ENCODE measurements at regions not wholly inside any gene's neighbourhood (a gene's known extent, or its start where the extent isn't known, plus 50 kb on each side); places are given as distances from the start of the nearest gene placed in this dataset.

DNA sequence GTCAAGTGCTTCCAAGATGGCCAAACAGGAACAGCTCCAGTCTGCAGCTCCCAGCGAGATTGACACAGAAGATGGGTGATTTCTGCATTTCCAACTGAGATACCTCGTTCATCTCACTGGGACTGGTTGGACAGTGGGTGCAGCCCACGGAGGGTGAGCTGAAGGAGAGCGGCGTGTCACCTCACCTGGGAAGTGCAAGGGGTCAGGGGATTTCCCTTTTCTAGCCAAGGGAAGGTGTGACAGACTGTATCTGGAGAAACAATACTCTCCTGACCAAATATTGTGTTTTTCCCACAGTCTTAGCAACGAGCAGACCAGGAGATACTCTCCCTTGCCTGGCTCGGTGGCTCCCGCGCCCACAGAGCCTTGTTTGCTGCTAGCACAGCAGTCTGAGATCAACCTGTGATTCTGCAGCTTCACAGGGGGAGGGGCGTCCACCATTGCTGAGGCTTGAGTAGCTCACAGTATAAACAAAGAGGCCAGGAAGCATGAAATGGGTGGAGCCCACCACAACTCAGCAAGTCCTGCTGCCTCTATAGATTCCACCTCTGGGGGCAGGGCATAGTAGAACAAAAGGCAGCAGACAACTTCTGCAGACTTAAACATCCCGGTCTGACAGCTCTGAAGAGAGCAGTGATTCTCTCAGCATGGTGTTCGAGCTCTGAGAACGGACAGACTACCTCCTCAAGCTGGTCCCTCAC, 293.5 kb upstream of the SUCLG2 start:
- CTCF ChIA-PET: no interaction called here
- Histone ChIP-seq H3K4me2 (ENCODE audit: insufficient read depth, low read length) (no peak overlapping the region), H4K20me1 (replicated peaks; ENCODE audit: control insufficient read depth, extremely low read depth, insufficient read depth, low read length) (no peaks in the 10 kb centered on the region), H3K27me3 (ENCODE audit: control insufficient read depth in 2 of 2, insufficient read depth in 2 of 2, low read length in 2 of 2) (no peaks in the 10 kb centered on the region), H3K4me3 (replicated peaks in 1 of 3; ENCODE audit: insufficient read depth in 1 of 3, low read depth in 1 of 3, low read length in 3 of 3) (no peak overlapping the region), H3K9me1 (replicated peaks; ENCODE audit: control insufficient read depth, extremely low read depth, insufficient read depth, low read length) (no peaks in the 10 kb centered on the region), H3K4me1 (ENCODE audit: control insufficient read depth, extremely low read depth, insufficient read depth, low read length) (no peaks in the 10 kb centered on the region), H3K36me3 (ENCODE audit: control insufficient read depth in 2 of 2, extremely low read depth in 1 of 2, insufficient read depth in 2 of 2, low read length in 2 of 2) (no peaks in the 10 kb centered on the region), H3K9me3 (replicated peaks; ENCODE audit: control insufficient read depth, insufficient read depth, low read length) (no peaks in the 10 kb centered on the region), H3K9ac (replicated peaks; ENCODE audit: extremely low read depth, insufficient read depth, low read length) (no peak overlapping the region), H2AFZ (ENCODE audit: low read depth, low read length) (no peak overlapping the region), H3K27ac (ENCODE audit: insufficient read depth, low read depth, low read length) (no peak overlapping the region), H3K79me2 (ENCODE audit: control insufficient read depth, insufficient read depth, low read length) (no peaks in the 10 kb centered on the region)
- POLR2A ChIA-PET: no interaction called here
- dilution Hi-C loops (cut with MboI; ENCODE audit: extremely low pct_ligation_motif_present, low sequenced_read_pairs): no loop called here
- intact Hi-C loops (cut with micrococcal nuclease): no loop called here
- BruUV-seq (replicated peaks): no TSS peak
- no peak for FAIRE-seq
- no peak for TF ChIP-seq EZH2 (IDR thresholded peaks at IDR 0.05; ENCODE audit: borderline replicate concordance, low read depth, low read length, severe bottlenecking)
- TF ChIP-seq GATA2 (IDR thresholded peaks at IDR 0.05; ENCODE audit: insufficient read depth, insufficient read length, low read depth, low read length): no peak
- TF ChIP-seq POLR2A (IDR thresholded peaks at IDR 0.05; ENCODE audit: low read depth, low read length): no peak
- TF ChIP-seq POLR2AphosphoS5 (IDR thresholded peaks at IDR 0.05; ENCODE audit: insufficient read depth, low read depth, low read length): no peak
- TF ChIP-seq JUN (IDR thresholded peaks at IDR 0.05; ENCODE audit: borderline replicate concordance, insufficient read depth, insufficient read length, low read depth): no peak
- no peak for TF ChIP-seq FOS (IDR thresholded peaks at IDR 0.05; ENCODE audit: borderline replicate concordance, insufficient read depth, low read length)
- TF ChIP-seq MYC (IDR thresholded peaks at IDR 0.05; ENCODE audit: low read depth, low read length): no peak
- TF ChIP-seq, protein P1, sequence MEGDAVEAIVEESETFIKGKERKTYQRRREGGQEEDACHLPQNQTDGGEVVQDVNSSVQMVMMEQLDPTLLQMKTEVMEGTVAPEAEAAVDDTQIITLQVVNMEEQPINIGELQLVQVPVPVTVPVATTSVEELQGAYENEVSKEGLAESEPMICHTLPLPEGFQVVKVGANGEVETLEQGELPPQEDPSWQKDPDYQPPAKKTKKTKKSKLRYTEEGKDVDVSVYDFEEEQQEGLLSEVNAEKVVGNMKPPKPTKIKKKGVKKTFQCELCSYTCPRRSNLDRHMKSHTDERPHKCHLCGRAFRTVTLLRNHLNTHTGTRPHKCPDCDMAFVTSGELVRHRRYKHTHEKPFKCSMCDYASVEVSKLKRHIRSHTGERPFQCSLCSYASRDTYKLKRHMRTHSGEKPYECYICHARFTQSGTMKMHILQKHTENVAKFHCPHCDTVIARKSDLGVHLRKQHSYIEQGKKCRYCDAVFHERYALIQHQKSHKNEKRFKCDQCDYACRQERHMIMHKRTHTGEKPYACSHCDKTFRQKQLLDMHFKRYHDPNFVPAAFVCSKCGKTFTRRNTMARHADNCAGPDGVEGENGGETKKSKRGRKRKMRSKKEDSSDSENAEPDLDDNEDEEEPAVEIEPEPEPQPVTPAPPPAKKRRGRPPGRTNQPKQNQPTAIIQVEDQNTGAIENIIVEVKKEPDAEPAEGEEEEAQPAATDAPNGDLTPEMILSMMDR (IDR thresholded peaks at IDR 0.05; ENCODE audit: extremely low read depth in 1 of 2, insufficient read depth in 1 of 2, low read depth in 1 of 2, low read length in 2 of 2): no peak
- TF ChIP-seq, protein P2, sequence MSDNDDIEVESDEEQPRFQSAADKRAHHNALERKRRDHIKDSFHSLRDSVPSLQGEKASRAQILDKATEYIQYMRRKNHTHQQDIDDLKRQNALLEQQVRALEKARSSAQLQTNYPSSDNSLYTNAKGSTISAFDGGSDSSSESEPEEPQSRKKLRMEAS (IDR thresholded peaks at IDR 0.05; ENCODE audit: insufficient read depth, insufficient read length): no peak
- DNase-seq (ENCODE audit: low read depth, low spot score): no peak

All from endothelial cell of umbilical vein (primary cell).